ENCODE measurements at regions not wholly inside any gene's neighbourhood (a gene's known extent, or its start where the extent isn't known, plus 50 kb on each side); places are given as distances from the start of the nearest gene placed in this dataset.
"Not testable (repeated sequence)": the region's sequence is repeated elsewhere in the genome, so short reads cannot be mapped to it uniquely, and the experiment has no call there.

DNA sequence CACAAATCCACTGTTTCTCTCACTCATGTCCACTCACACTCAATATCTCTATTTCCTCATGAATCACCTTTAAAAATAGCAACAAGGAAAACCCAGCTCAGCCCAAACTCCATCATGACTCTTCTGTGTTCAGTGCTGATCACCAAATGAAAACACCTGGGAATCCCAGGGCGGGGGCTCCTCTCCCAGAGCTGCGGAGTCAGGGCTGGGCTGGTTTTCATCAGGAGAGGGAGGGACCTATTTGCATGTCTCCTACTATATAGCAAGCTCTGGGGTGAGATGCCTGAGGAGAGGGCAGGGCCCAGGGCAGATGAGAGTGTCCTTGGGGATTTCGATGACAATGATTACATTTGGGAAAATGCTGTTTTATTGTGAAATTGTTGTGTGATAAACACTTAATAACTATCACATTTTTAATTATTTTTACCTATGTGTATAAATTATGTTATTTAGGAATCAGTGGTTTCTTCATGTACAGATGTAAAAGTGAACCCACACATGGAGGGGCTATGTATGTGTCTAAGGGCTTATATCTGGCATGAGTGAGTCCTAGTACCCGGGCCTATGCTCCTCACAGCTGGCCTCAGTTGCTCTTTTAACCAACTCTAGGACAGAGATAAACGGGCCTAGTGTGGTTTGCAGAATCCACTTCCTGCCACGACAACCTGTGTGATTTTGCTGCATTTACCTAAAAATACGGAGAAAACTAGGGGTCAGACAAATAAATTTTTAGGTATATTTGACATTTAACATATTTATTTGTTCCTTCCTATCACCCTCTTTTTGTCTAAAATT, 1131.9 kb downstream of the TMEM121 start:
- TF ChIP-seq EZH2 (IDR thresholded peaks at IDR 0.05; ENCODE audit: insufficient read depth, poor library complexity, severe bottlenecking); EZH2phosphoT487 (IDR thresholded peaks at IDR 0.05; ENCODE audit: insufficient read depth, low read depth): not testable (repeated sequence)
